Inflammatory macrophage (primary cell): ENCODE measurements at regions not wholly inside any gene's neighbourhood (a gene's known extent, or its start where the extent isn't known, plus 50 kb on each side); places are given as distances from the start of the nearest gene placed in this dataset.

Experiments
- DNase-seq, 2 donors: peaks; one replicate each; pipeline ENCODE4 v3.0.0-alpha.2; 2020 to 2022

GRCh38 chr4:36835246-36835645, 409.3 kb upstream of the NWD2 start:
- DNase-seq = no peak

- DNase-seq = no peak
Measured at GRCh38 chr4:36841583-36842326, 402.8 kb upstream of the NWD2 start.

GRCh38 chr4:36844448-36844847, 400.1 kb upstream of the NWD2 start:
- no peak for DNase-seq

GRCh38 chr4:36852856-36853255, 391.7 kb upstream of the NWD2 start:
- DNase-seq = no peak

- no peak for DNase-seq
Measured at GRCh38 chr4:36854554-36854953, 390.0 kb upstream of the NWD2 start.

- DNase-seq = no peak
Measured at GRCh38 chr4:36863601-36864000, 380.9 kb upstream of the NWD2 start.

GRCh38 chr4:36870121-36870520, 374.4 kb upstream of the NWD2 start:
- DNase-seq = no peak

- no peak for DNase-seq
Measured at GRCh38 chr4:36872679-36873078, 371.9 kb upstream of the NWD2 start.

GRCh38 chr4:36884151-36884550, 360.4 kb upstream of the NWD2 start:
- no peak for DNase-seq

- DNase-seq = no peak
Measured at GRCh38 chr4:36891971-36892370, 352.6 kb upstream of the NWD2 start.

GRCh38 chr4:36900446-36900987, 344.0 kb upstream of the NWD2 start:
- DNase-seq = no peak

GRCh38 chr4:36904823-36905222, 339.7 kb upstream of the NWD2 start:
- no peak for DNase-seq

- no peak for DNase-seq
Measured at GRCh38 chr4:36914106-36914505, 330.4 kb upstream of the NWD2 start.

GRCh38 chr4:36915717-36916116, 328.8 kb upstream of the NWD2 start:
- no peak for DNase-seq

GRCh38 chr4:36917413-36917812, 327.1 kb upstream of the NWD2 start:
- no peak for DNase-seq

GRCh38 chr4:36919721-36920120, 324.8 kb upstream of the NWD2 start:
- DNase-seq = no peak

GRCh38 chr4:36921476-36922216, 322.9 kb upstream of the NWD2 start:
- DNase-seq = no peak

GRCh38 chr4:36930562-36931111, 313.9 kb upstream of the NWD2 start:
- DNase-seq = no peak

- DNase-seq = no peak
Measured at GRCh38 chr4:36944232-36944631, 300.3 kb upstream of the NWD2 start.

- DNase-seq = no peak
Measured at GRCh38 chr4:36961420-36961819, 283.1 kb upstream of the NWD2 start.

GRCh38 chr4:36966756-36967460, 277.6 kb upstream of the NWD2 start:
- no peak for DNase-seq

GRCh38 chr4:36979533-36979932, 265.0 kb upstream of the NWD2 start:
- DNase-seq = no peak
